HEK293T (cell line): ENCODE measurements at regions not wholly inside any gene's neighbourhood (a gene's known extent, or its start where the extent isn't known, plus 50 kb on each side); places are given as distances from the start of the nearest gene placed in this dataset.

Experiments used
- ARNT ChIP-seq: fragments of 450-650 bp; IDR thresholded peaks from 2 replicates; pipeline ENCODE4 v1.6.1; 2017; ENCODE audit warnings: mild to moderate bottlenecking
- BHLHE40 ChIP-seq: fragments of 450-650 bp; IDR thresholded peaks from 2 replicates; pipeline ENCODE4 v1.6.1; 2016; ENCODE audit warnings: mild to moderate bottlenecking, moderate library complexity, borderline replicate concordance
- FOXA1 ChIP-seq: fragments of 450-650 bp; IDR thresholded peaks from 2 replicates; pipeline ENCODE4 v1.6.1; 2016; ENCODE audit warnings: mild to moderate bottlenecking
- FOXK2 ChIP-seq: fragments of 450-650 bp; IDR thresholded peaks from 2 replicates; pipeline ENCODE4 v1.6.1; 2016; ENCODE audit warnings: mild to moderate bottlenecking
- FOXM1 ChIP-seq: fragments of 450-650 bp; IDR thresholded peaks from 2 replicates; pipeline ENCODE4 v1.6.1; 2017; ENCODE audit warnings: mild to moderate bottlenecking, borderline replicate concordance
- HDGF ChIP-seq: fragments of 450-650 bp; IDR thresholded peaks from 2 replicates; pipeline ENCODE4 v1.6.1; 2017; ENCODE audit warnings: antibody characterized with exemption, borderline replicate concordance
- L3MBTL2 ChIP-seq: fragments of 450-650 bp; conservative IDR thresholded peaks from 2 replicates; pipeline ENCODE4 v1.6.1; 2016; ENCODE audit warnings: mild to moderate bottlenecking
- LEF1 ChIP-seq: fragments of 450-650 bp; IDR thresholded peaks from 2 replicates; pipeline ENCODE4 v1.6.1; 2017; ENCODE audit warnings: mild to moderate bottlenecking, borderline replicate concordance
- SP1 ChIP-seq: fragments of 450-650 bp; IDR thresholded peaks from 2 replicates; pipeline ENCODE4 v1.6.1; 2017
- ZNF384 ChIP-seq: fragments of 450-650 bp; IDR thresholded peaks from 2 replicates; pipeline ENCODE4 v1.6.1; 2016

- no peak for TF ChIP-seq ARNT
- TF ChIP-seq HDGF, result no peak
- no peak for TF ChIP-seq SP1
- no peak for TF ChIP-seq FOXK2
- no peak for TF ChIP-seq FOXA1
- no peak for TF ChIP-seq BHLHE40
- no peak for TF ChIP-seq LEF1
- no peak for TF ChIP-seq FOXM1
- no peak for TF ChIP-seq ZNF384
- TF ChIP-seq L3MBTL2, result no peak
Measured at GRCh38 chr20:22322513-22322912, 261.9 kb downstream of the FOXA2 start.
